ENCODE measurements at regions not wholly inside any gene's neighbourhood (a gene's known extent, or its start where the extent isn't known, plus 50 kb on each side); places are given as distances from the start of the nearest gene placed in this dataset.

- no peak overlapping the region for H3K4me2 ChIP-seq (ENCODE audit: control insufficient read depth, extremely low read depth, insufficient read depth, low read depth, low read length)
- H4K20me1 ChIP-seq (ENCODE audit: control insufficient read depth, extremely low read depth, insufficient read depth, low read length), result no peaks in the 10 kb centered on the region
- TF ChIP-seq EZH2 (IDR thresholded peaks at IDR 0.05; ENCODE audit: low read length), result no peak
- TF ChIP-seq CTCF (optimal IDR thresholded peaks at IDR 0.05 in 1 of 3, IDR thresholded peaks at IDR 0.05 in 1 of 3, conservative IDR thresholded peaks at IDR 0.05 in 1 of 3; ENCODE audit: extremely low read depth in 1 of 3, insufficient read depth in 2 of 3, low read length in 3 of 3), result no peak
- H3K79me2 ChIP-seq (ENCODE audit: control insufficient read depth, insufficient read depth, low read length), result no peaks in the 10 kb centered on the region
- H3K9me1 ChIP-seq (ENCODE audit: control insufficient read depth, extremely low read depth, insufficient read depth, low read length), result no peaks in the 10 kb centered on the region
- H3K4me3 ChIP-seq (ENCODE audit: control insufficient read depth in 2 of 3, extremely low read depth in 1 of 3, insufficient read depth in 2 of 3, low read depth in 1 of 3, low read length in 3 of 3), result no peak overlapping the region
- no peaks in the 10 kb centered on the region for H3K9me3 ChIP-seq (ENCODE audit: control insufficient read depth, low read depth, low read length)
- H3K36me3 ChIP-seq (ENCODE audit: control insufficient read depth in 2 of 2, extremely low read depth in 1 of 2, insufficient read depth in 2 of 2, low read length in 2 of 2), result no peaks in the 10 kb centered on the region
- no peak overlapping the region for H3K27ac ChIP-seq (ENCODE audit: control insufficient read depth, insufficient read depth, low read length)
- FAIRE-seq, result no peak
- dilution Hi-C loops (cut with MboI; ENCODE audit: extremely low pct_ligation_motif_present, low sequenced_read_pairs), result no loop called here
- no peaks in the 10 kb centered on the region for H3K4me1 ChIP-seq (ENCODE audit: control insufficient read depth, extremely low read depth, insufficient read depth, low read length)
- no peak for DNase-seq (ENCODE audit: low read depth, low spot score)
- H2AFZ ChIP-seq (ENCODE audit: control insufficient read depth, low read length), result no peak overlapping the region
- H3K27me3 ChIP-seq (ENCODE audit: control insufficient read depth, extremely low read depth, insufficient read depth, low read length), result no peaks in the 10 kb centered on the region
- H3K9ac ChIP-seq (ENCODE audit: control insufficient read depth, extremely low read depth, insufficient read depth, low read length), result no peak overlapping the region
Measured at GRCh38 chr22:45093609-45094008, 70.1 kb upstream of the NUP50 start.

- H3K9ac ChIP-seq (ENCODE audit: control insufficient read depth, extremely low read depth, insufficient read depth, low read length), result no peak overlapping the region
- H2AFZ ChIP-seq (ENCODE audit: control insufficient read depth, low read length), result no peak overlapping the region
- H4K20me1 ChIP-seq (ENCODE audit: control insufficient read depth, extremely low read depth, insufficient read depth, low read length), result no peaks in the 10 kb centered on the region
- no peaks in the 10 kb centered on the region for H3K9me3 ChIP-seq (ENCODE audit: control insufficient read depth, low read depth, low read length)
- dilution Hi-C loops (cut with MboI; ENCODE audit: extremely low pct_ligation_motif_present, low sequenced_read_pairs), result no loop called here
- no peaks in the 10 kb centered on the region for H3K27me3 ChIP-seq (ENCODE audit: control insufficient read depth, extremely low read depth, insufficient read depth, low read length)
- H3K36me3 ChIP-seq (ENCODE audit: control insufficient read depth in 2 of 2, extremely low read depth in 1 of 2, insufficient read depth in 2 of 2, low read length in 2 of 2), result no peaks in the 10 kb centered on the region
- no peaks in the 10 kb centered on the region for H3K79me2 ChIP-seq (ENCODE audit: control insufficient read depth, insufficient read depth, low read length)
- no peaks in the 10 kb centered on the region for H3K4me1 ChIP-seq (ENCODE audit: control insufficient read depth, extremely low read depth, insufficient read depth, low read length)
- H3K4me3 ChIP-seq (ENCODE audit: control insufficient read depth in 2 of 3, extremely low read depth in 1 of 3, insufficient read depth in 2 of 3, low read depth in 1 of 3, low read length in 3 of 3), result no peak overlapping the region
- no peak overlapping the region for H3K4me2 ChIP-seq (ENCODE audit: control insufficient read depth, extremely low read depth, insufficient read depth, low read depth, low read length)
- H3K27ac ChIP-seq (ENCODE audit: control insufficient read depth, insufficient read depth, low read length), result no peak overlapping the region
- no peak for TF ChIP-seq EZH2 (IDR thresholded peaks at IDR 0.05; ENCODE audit: low read length)
- no peak for TF ChIP-seq CTCF (optimal IDR thresholded peaks at IDR 0.05 in 1 of 3, IDR thresholded peaks at IDR 0.05 in 1 of 3, conservative IDR thresholded peaks at IDR 0.05 in 1 of 3; ENCODE audit: extremely low read depth in 1 of 3, insufficient read depth in 2 of 3, low read length in 3 of 3)
- DNase-seq (ENCODE audit: low read depth, low spot score) (no peak), FAIRE-seq (no peak)
- no peaks in the 10 kb centered on the region for H3K9me1 ChIP-seq (ENCODE audit: control insufficient read depth, extremely low read depth, insufficient read depth, low read length)
Measured at GRCh38 chr22:45094081-45094720, 69.5 kb upstream of the NUP50 start.

All from keratinocyte (primary cell).